ENCODE measurements at regions not wholly inside any gene's neighbourhood (a gene's known extent, or its start where the extent isn't known, plus 50 kb on each side); places are given as distances from the start of the nearest gene placed in this dataset.

GRCh38 chrX:40213092-40213491 is 115.3 kb upstream of the BCOR start:
- Histone ChIP-seq H3K4me1 (no peaks in the 10 kb centered on the region), H3K9me3 (no peaks in the 10 kb centered on the region), H3K27ac (no peak overlapping the region), H3K27me3 (no peaks in the 10 kb centered on the region), H3K36me3 (no peaks in the 10 kb centered on the region), H3K4me3 (no peak overlapping the region)
- TF ChIP-seq POLR2AphosphoS5 (IDR thresholded peaks at IDR 0.05): no peak
- TF ChIP-seq EP300 (IDR thresholded peaks at IDR 0.05; ENCODE audit: low read depth): no peak
- no peak for TF ChIP-seq CTCF (IDR thresholded peaks at IDR 0.05)
- no peak for TF ChIP-seq POLR2A (IDR thresholded peaks at IDR 0.05)
- intact Hi-C loops (cut with DNase I; ENCODE audit: low total_unique reads): no loop called here
- in situ Hi-C loops (cut with MboI; ENCODE audit: low pct_ligation_motif_present in 1 of 4, low pct_unique_long_range_greater_than_20kb in 1 of 4, low sequenced_read_pairs in 3 of 4): no loop called here
- WGBS, 2 donors (ENCODE audit: low coverage in 1 of 2): 67 to 74% methylated on average over 1 to 3 of the region's 3 CpGs
- DNase-seq: no peak

GRCh38 chrX:40209951-40210617 is 112.3 kb upstream of the BCOR start:
- Histone ChIP-seq H3K27me3 (no peaks in the 10 kb centered on the region), H3K27ac (no peak overlapping the region), H3K36me3 (no peaks in the 10 kb centered on the region), H3K9me3 (no peaks in the 10 kb centered on the region), H3K4me3 (no peak overlapping the region), H3K4me1 (no peaks in the 10 kb centered on the region)
- no peak for DNase-seq
- in situ Hi-C loops (cut with MboI; ENCODE audit: low pct_ligation_motif_present in 1 of 4, low pct_unique_long_range_greater_than_20kb in 1 of 4, low sequenced_read_pairs in 3 of 4): no loop called here
- WGBS, 2 donors (ENCODE audit: low coverage in 1 of 2): 80 to 87% methylated on average over 2 to 4 of the region's 4 CpGs
- no peak for TF ChIP-seq POLR2AphosphoS5 (IDR thresholded peaks at IDR 0.05)
- no peak for TF ChIP-seq POLR2A (IDR thresholded peaks at IDR 0.05)
- TF ChIP-seq CTCF (IDR thresholded peaks at IDR 0.05): no peak
- no peak for TF ChIP-seq EP300 (IDR thresholded peaks at IDR 0.05; ENCODE audit: low read depth)
- intact Hi-C loops (cut with DNase I; ENCODE audit: low total_unique reads): no loop called here

GRCh38 chrX:40207626-40208025 is 109.9 kb upstream of the BCOR start:
- H3K27me3 ChIP-seq: no peaks in the 10 kb centered on the region
- DNase-seq: no peak
- no peak for TF ChIP-seq CTCF (IDR thresholded peaks at IDR 0.05)
- no peak for TF ChIP-seq POLR2AphosphoS5 (IDR thresholded peaks at IDR 0.05)
- no peak for TF ChIP-seq POLR2A (IDR thresholded peaks at IDR 0.05)
- TF ChIP-seq EP300 (IDR thresholded peaks at IDR 0.05; ENCODE audit: low read depth): no peak
- in situ Hi-C loops (cut with MboI; ENCODE audit: low pct_ligation_motif_present in 1 of 4, low pct_unique_long_range_greater_than_20kb in 1 of 4, low sequenced_read_pairs in 3 of 4): no loop called here
- H3K9me3 ChIP-seq: no peaks in the 10 kb centered on the region
- no peak overlapping the region for H3K4me3 ChIP-seq
- 77% methylated on average over 4 of the region's 4 CpGs; no CpG with 5 or more reads in 1 of the 2 donors for WGBS, 2 donors (ENCODE audit: low coverage in 1 of 2)
- intact Hi-C loops (cut with DNase I; ENCODE audit: low total_unique reads): no loop called here
- H3K4me1 ChIP-seq: no peaks in the 10 kb centered on the region
- no peaks in the 10 kb centered on the region for H3K36me3 ChIP-seq
- H3K27ac ChIP-seq: no peak overlapping the region

- H3K27me3 ChIP-seq: no peaks in the 10 kb centered on the region
- no peaks in the 10 kb centered on the region for H3K36me3 ChIP-seq
- in situ Hi-C loops (cut with MboI; ENCODE audit: low pct_ligation_motif_present in 1 of 4, low pct_unique_long_range_greater_than_20kb in 1 of 4, low sequenced_read_pairs in 3 of 4) (no loop called here), intact Hi-C loops (cut with DNase I; ENCODE audit: low total_unique reads) (no loop called here)
- H3K27ac ChIP-seq: no peak overlapping the region
- H3K9me3 ChIP-seq: no peaks in the 10 kb centered on the region
- H3K4me1 ChIP-seq: no peaks in the 10 kb centered on the region
- DNase-seq: no peak
- TF ChIP-seq CTCF (IDR thresholded peaks at IDR 0.05): no peak
- TF ChIP-seq EP300 (IDR thresholded peaks at IDR 0.05; ENCODE audit: low read depth): no peak
- TF ChIP-seq POLR2A (IDR thresholded peaks at IDR 0.05): no peak
- no peak for TF ChIP-seq POLR2AphosphoS5 (IDR thresholded peaks at IDR 0.05)
- no peak overlapping the region for H3K4me3 ChIP-seq
- WGBS, 2 donors (ENCODE audit: low coverage in 1 of 2): 85% methylated on average over 25 of the region's 26 CpGs; no CpG with 5 or more reads in 1 of the 2 donors
These were observed 107.7 kb upstream of the BCOR start for GRCh38 chrX:40205471-40205870.

Measured in transverse colon (tissue), 4 donors.